ENCODE measurements at regions not wholly inside any gene's neighbourhood (a gene's known extent, or its start where the extent isn't known, plus 50 kb on each side); places are given as distances from the start of the nearest gene placed in this dataset.

DNA sequence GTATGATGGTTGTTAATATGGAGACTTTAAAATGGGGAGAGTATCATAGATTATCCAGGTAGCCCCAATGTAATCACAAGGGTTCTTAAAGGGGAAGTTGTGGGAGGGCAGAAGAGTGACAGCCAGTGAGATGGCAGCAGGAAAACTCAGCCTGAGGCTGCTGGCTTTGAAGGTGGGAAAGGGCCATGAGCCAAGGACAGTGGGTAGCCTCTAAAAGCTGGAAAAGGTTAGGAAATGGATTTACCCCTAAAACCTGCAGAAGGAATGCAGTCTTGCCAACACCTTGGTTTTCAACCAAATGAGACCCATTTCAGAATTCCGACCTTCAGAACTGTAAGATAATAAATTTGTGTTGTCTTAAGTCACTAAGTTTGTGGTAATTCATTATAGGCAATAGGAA, 68.8 kb upstream of the BLTP1 start:
- Histone ChIP-seq H2BK120ac (replicated peaks; ENCODE audit: low read depth, low read length) (no peak overlapping the region), H4K91ac (replicated peaks; ENCODE audit: insufficient read length, low read length) (no peak overlapping the region), H2BK5ac (ENCODE audit: low read depth, low read length) (no peak overlapping the region), H3K9me3 (ENCODE audit: insufficient read depth in 2 of 2, low read depth in 1 of 2, low read length in 1 of 2) (no peaks in the 10 kb centered on the region), H4K20me1 (replicated peaks in 1 of 2; ENCODE audit: control insufficient read depth in 1 of 2, insufficient read depth in 2 of 2, low read length in 2 of 2) (no peaks in the 10 kb centered on the region), H4K8ac (ENCODE audit: extremely low read depth, insufficient read depth, low read length) (no peak overlapping the region), H2BK20ac (ENCODE audit: low read length) (no peak overlapping the region), H2BK15ac (ENCODE audit: low read length) (no peak overlapping the region), H2BK12ac (ENCODE audit: low read depth, low read length) (no peak overlapping the region), H3K14ac (ENCODE audit: insufficient read length) (no peak overlapping the region), H3K4me3 (ENCODE audit: extremely low read depth in 1 of 4, insufficient read depth in 2 of 4, low read depth in 3 of 4, low read length in 4 of 4) (no peak overlapping the region), H3K9ac (replicated peaks in 1 of 4; ENCODE audit: extremely low read depth in 1 of 4, low read depth in 3 of 4, low read length in 3 of 4) (no peak overlapping the region), H3K79me2 (ENCODE audit: control insufficient read depth in 1 of 2, insufficient read depth in 2 of 2, low read length in 2 of 2) (no peaks in the 10 kb centered on the region), H2AK5ac (ENCODE audit: low read depth, low read length) (no peak overlapping the region), H3K4me2 (ENCODE audit: insufficient read depth in 1 of 2, low read depth in 2 of 2, low read length in 2 of 2) (no peak overlapping the region), H3K18ac (ENCODE audit: extremely low read depth, low read length) (no peak overlapping the region), H3K79me1 (ENCODE audit: low read depth, low read length) (no peaks in the 10 kb centered on the region), H3K27ac (ENCODE audit: low read depth, low read length) (no peak overlapping the region), H3K4me1 (replicated peaks in 1 of 4; ENCODE audit: control insufficient read depth in 3 of 4, insufficient read depth in 4 of 4, low read length in 3 of 4) (peaks cover 0 to 3% (median 0%) of the 10 kb centered on the region in 4 experiments; a peak in 1 of 7 replicates), H4K5ac (ENCODE audit: insufficient read length, low read depth, low read length) (no peak overlapping the region), H3K23me2 (ENCODE audit: low read depth, low read length) (no peaks in the 10 kb centered on the region), H3K56ac (replicated peaks; ENCODE audit: insufficient read length, low read depth, low read length) (no peak overlapping the region), H3K4ac (replicated peaks; ENCODE audit: insufficient read length, low read depth, low read length) (no peak overlapping the region), H3K36me3 (ENCODE audit: control insufficient read depth in 2 of 4, insufficient read depth in 4 of 4, low read length in 3 of 4) (no peaks in the 10 kb centered on the region), H3K27me3 (replicated peaks in 1 of 4; ENCODE audit: control insufficient read depth in 3 of 4, extremely low read depth in 1 of 4, insufficient read depth in 3 of 4, low read length in 3 of 4) (no peaks in the 10 kb centered on the region), H2AFZ (ENCODE audit: low read length) (no peak overlapping the region), H3K23ac (ENCODE audit: insufficient read length) (no peak overlapping the region)
- ChIA-PET POLR2A (ENCODE audit: partially characterized antibody) (no interaction called here), CTCF (ENCODE audit: partially characterized antibody) (interaction anchor here (1.3 kb wide), 2 partner anchors 9 to 84 kb away, joined by 3 read pairs; no protein-coding TSS in a partner anchor)
- FAIRE-seq = no peak
- DNase-seq (ENCODE audit: low read depth in 1 of 2, low spot score in 2 of 2) = no peak
- WGBS, 2 experiments (ENCODE audit: extremely low coverage in 1 of 2, insufficient coverage in 1 of 2, insufficient read length in 1 of 2, insufficient replicate concordance in 2 of 2, low coverage in 1 of 2, low lambda C conversion rate in 2 of 2, missing lambda C conversion rate in 1 of 2) = 80% methylated on average over 1 of the region's 1 CpG; no CpG with 5 or more reads in 1 of the 2 experiments
- TF ChIP-seq TAF7 (optimal IDR thresholded peaks at IDR 0.05; ENCODE audit: borderline replicate concordance, low read depth, low read length) (no peak), ZNF274 (IDR thresholded peaks at IDR 0.05; ENCODE audit: borderline replicate concordance, extremely low read depth, low read length) (no peak), CTBP2 (IDR thresholded peaks at IDR 0.05; ENCODE audit: borderline replicate concordance, insufficient read depth, insufficient read length, low read length) (no peak), RBBP5 (IDR thresholded peaks at IDR 0.05; ENCODE audit: borderline replicate concordance, low read depth, low read length) (no peak), EP300 (IDR thresholded peaks at IDR 0.05; ENCODE audit: borderline replicate concordance in 1 of 2, low read depth in 2 of 2, low read length in 2 of 2) (no peak), SP2 (IDR thresholded peaks at IDR 0.05; ENCODE audit: low read length) (no peak), TBP (IDR thresholded peaks at IDR 0.05; ENCODE audit: low read depth, low read length) (no peak), KDM4A (IDR thresholded peaks at IDR 0.05; ENCODE audit: low read depth, low read length, severe bottlenecking) (no peak), TCF12 (IDR thresholded peaks at IDR 0.05; ENCODE audit: low read depth, low read length) (no peak), CHD1 (IDR thresholded peaks at IDR 0.05; ENCODE audit: low read depth, low read length) (no peak), SRF (IDR thresholded peaks at IDR 0.05; ENCODE audit: low read depth, low read length) (no peak)
- TF ChIP-seq, protein P1, sequence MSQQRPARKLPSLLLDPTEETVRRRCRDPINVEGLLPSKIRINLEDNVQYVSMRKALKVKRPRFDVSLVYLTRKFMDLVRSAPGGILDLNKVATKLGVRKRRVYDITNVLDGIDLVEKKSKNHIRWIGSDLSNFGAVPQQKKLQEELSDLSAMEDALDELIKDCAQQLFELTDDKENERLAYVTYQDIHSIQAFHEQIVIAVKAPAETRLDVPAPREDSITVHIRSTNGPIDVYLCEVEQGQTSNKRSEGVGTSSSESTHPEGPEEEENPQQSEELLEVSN (IDR thresholded peaks at IDR 0.05) = peak; percentile 64

Data from H1 (cell line).